ENCODE measurements at regions not wholly inside any gene's neighbourhood (a gene's known extent, or its start where the extent isn't known, plus 50 kb on each side); places are given as distances from the start of the nearest gene placed in this dataset.

DNA sequence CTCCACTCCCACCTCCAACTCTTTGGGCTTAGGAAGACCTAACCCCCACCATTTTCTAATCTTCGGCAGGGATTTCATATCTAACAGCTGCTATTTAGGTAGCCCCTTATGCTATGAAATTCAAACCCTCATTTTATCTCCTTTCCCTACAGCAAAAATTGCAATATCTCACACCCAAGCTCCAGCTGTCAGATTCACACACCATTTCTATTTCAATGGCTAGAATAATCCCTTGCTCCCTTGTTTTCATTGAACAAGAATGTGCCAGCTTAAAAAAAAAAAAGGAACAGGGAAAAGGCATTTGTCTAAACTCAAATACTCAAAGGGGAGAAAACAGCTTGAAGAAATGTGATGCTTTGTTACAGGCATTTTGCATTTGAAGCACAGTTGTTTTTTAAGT is 850.6 kb upstream of the ACVR2A start:
- TF ChIP-seq, protein P1, sequence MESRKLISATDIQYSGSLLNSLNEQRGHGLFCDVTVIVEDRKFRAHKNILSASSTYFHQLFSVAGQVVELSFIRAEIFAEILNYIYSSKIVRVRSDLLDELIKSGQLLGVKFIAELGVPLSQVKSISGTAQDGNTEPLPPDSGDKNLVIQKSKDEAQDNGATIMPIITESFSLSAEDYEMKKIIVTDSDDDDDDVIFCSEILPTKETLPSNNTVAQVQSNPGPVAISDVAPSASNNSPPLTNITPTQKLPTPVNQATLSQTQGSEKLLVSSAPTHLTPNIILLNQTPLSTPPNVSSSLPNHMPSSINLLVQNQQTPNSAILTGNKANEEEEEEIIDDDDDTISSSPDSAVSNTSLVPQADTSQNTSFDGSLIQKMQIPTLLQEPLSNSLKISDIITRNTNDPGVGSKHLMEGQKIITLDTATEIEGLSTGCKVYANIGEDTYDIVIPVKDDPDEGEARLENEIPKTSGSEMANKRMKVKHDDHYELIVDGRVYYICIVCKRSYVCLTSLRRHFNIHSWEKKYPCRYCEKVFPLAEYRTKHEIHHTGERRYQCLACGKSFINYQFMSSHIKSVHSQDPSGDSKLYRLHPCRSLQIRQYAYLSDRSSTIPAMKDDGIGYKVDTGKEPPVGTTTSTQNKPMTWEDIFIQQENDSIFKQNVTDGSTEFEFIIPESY (IDR thresholded peaks at IDR 0.05; ENCODE audit: extremely low read depth, insufficient replicate concordance, low read length): no peak
- TF ChIP-seq, protein P2, sequence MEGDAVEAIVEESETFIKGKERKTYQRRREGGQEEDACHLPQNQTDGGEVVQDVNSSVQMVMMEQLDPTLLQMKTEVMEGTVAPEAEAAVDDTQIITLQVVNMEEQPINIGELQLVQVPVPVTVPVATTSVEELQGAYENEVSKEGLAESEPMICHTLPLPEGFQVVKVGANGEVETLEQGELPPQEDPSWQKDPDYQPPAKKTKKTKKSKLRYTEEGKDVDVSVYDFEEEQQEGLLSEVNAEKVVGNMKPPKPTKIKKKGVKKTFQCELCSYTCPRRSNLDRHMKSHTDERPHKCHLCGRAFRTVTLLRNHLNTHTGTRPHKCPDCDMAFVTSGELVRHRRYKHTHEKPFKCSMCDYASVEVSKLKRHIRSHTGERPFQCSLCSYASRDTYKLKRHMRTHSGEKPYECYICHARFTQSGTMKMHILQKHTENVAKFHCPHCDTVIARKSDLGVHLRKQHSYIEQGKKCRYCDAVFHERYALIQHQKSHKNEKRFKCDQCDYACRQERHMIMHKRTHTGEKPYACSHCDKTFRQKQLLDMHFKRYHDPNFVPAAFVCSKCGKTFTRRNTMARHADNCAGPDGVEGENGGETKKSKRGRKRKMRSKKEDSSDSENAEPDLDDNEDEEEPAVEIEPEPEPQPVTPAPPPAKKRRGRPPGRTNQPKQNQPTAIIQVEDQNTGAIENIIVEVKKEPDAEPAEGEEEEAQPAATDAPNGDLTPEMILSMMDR (IDR thresholded peaks at IDR 0.05 in 2 of 3, conservative IDR thresholded peaks at IDR 0.05 in 1 of 3; ENCODE audit: borderline replicate concordance in 1 of 3, insufficient read depth in 1 of 3, low read depth in 2 of 3, low read length in 2 of 3): no peak
- TF ChIP-seq SRF (IDR thresholded peaks at IDR 0.05; ENCODE audit: low read depth) (no peak), ELF1 (IDR thresholded peaks at IDR 0.05; ENCODE audit: borderline replicate concordance, low read depth) (no peak)
- TF ChIP-seq, protein P3, sequence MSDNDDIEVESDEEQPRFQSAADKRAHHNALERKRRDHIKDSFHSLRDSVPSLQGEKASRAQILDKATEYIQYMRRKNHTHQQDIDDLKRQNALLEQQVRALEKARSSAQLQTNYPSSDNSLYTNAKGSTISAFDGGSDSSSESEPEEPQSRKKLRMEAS (IDR thresholded peaks at IDR 0.05): no peak
